NCI-H526 treated with DMSO at 0.1 percent for 48 hours (cell line): ENCODE measurements at regions not wholly inside any gene's neighbourhood (a gene's known extent, or its start where the extent isn't known, plus 50 kb on each side); places are given as distances from the start of the nearest gene placed in this dataset.
"Not testable (repeated sequence)": the region's sequence is repeated elsewhere in the genome, so short reads cannot be mapped to it uniquely, and the experiment has no call there.

ENCODE experiments used
- DNase-seq: peaks from one replicate; lab custom pipeline; 2025; lab: John Stamatoyannopoulos, UW

GRCh38 chr11:112617098-112617425, 344.2 kb upstream of the NCAM1 start:
- DNase-seq: no peak

- no peak for DNase-seq
These were observed 343.0 kb upstream of the NCAM1 start for GRCh38 chr11:112617977-112618826.

- no peak for DNase-seq
These were observed 342.1 kb upstream of the NCAM1 start for GRCh38 chr11:112619106-112619505.

GRCh38 chr11:112620621-112621394, 340.4 kb upstream of the NCAM1 start:
- no peak for DNase-seq

GRCh38 chr11:112623057-112623456, 338.2 kb upstream of the NCAM1 start:
- DNase-seq: no peak

- no peak for DNase-seq
These were observed 336.8 kb upstream of the NCAM1 start for GRCh38 chr11:112624431-112624830.

GRCh38 chr11:112624971-112625370, 336.2 kb upstream of the NCAM1 start:
- not testable (repeated sequence) for DNase-seq

GRCh38 chr11:112625814-112626213, 335.4 kb upstream of the NCAM1 start:
- DNase-seq: peak; percentile 18

- no peak for DNase-seq
These were observed 334.5 kb upstream of the NCAM1 start for GRCh38 chr11:112626731-112627130.

- no peak for DNase-seq
These were observed 333.6 kb upstream of the NCAM1 start for GRCh38 chr11:112627588-112628045.

- no peak for DNase-seq
These were observed 332.5 kb upstream of the NCAM1 start for GRCh38 chr11:112628676-112629075.

GRCh38 chr11:112630496-112630895, 330.7 kb upstream of the NCAM1 start:
- DNase-seq: no peak

- no peak for DNase-seq
These were observed 329.9 kb upstream of the NCAM1 start for GRCh38 chr11:112631333-112631732.

- no peak for DNase-seq
These were observed 328.2 kb upstream of the NCAM1 start for GRCh38 chr11:112632866-112633505.

GRCh38 chr11:112634551-112634950, 326.7 kb upstream of the NCAM1 start:
- no peak for DNase-seq

GRCh38 chr11:112634995-112635737, 326.1 kb upstream of the NCAM1 start:
- no peak for DNase-seq

GRCh38 chr11:112637076-112637475, 324.1 kb upstream of the NCAM1 start:
- DNase-seq: no peak

GRCh38 chr11:112637876-112638275, 323.3 kb upstream of the NCAM1 start:
- DNase-seq: no peak

- no peak for DNase-seq
These were observed 321.8 kb upstream of the NCAM1 start for GRCh38 chr11:112639469-112639868.

- no peak for DNase-seq
These were observed 317.8 kb upstream of the NCAM1 start for GRCh38 chr11:112643416-112643815.

GRCh38 chr11:112644410-112645131, 316.6 kb upstream of the NCAM1 start:
- DNase-seq: no peak
